ENCODE measurements at regions not wholly inside any gene's neighbourhood (a gene's known extent, or its start where the extent isn't known, plus 50 kb on each side); places are given as distances from the start of the nearest gene placed in this dataset.

- TF ChIP-seq SMC3 (IDR thresholded peaks at IDR 0.05; ENCODE audit: low read depth, low read length) (no peak), CTCF (conservative IDR thresholded peaks at IDR 0.05; ENCODE audit: low read depth, low read length) (no peak), BHLHE40 (IDR thresholded peaks at IDR 0.05; ENCODE audit: low read depth, low read length) (no peak), USF2 (IDR thresholded peaks at IDR 0.05; ENCODE audit: low read depth, low read length) (no peak), POLR2A (IDR thresholded peaks at IDR 0.05; ENCODE audit: low read depth, low read length) (no peak), NFE2L2 (IDR thresholded peaks at IDR 0.05; ENCODE audit: low read depth, low read length) (no peak), MAFK (IDR thresholded peaks at IDR 0.05; ENCODE audit: low read depth, low read length) (no peak), MXI1 (IDR thresholded peaks at IDR 0.05; ENCODE audit: borderline replicate concordance, low read depth, low read length) (no peak), CEBPB (IDR thresholded peaks at IDR 0.05; ENCODE audit: low read depth, low read length) (no peak), RAD21 (IDR thresholded peaks at IDR 0.05; ENCODE audit: low read length) (no peak), RFX5 (IDR thresholded peaks at IDR 0.05; ENCODE audit: low read depth, low read length) (no peak), RCOR1 (IDR thresholded peaks at IDR 0.05; ENCODE audit: insufficient replicate concordance, low read length) (no peak)
- TF ChIP-seq, protein P1, sequence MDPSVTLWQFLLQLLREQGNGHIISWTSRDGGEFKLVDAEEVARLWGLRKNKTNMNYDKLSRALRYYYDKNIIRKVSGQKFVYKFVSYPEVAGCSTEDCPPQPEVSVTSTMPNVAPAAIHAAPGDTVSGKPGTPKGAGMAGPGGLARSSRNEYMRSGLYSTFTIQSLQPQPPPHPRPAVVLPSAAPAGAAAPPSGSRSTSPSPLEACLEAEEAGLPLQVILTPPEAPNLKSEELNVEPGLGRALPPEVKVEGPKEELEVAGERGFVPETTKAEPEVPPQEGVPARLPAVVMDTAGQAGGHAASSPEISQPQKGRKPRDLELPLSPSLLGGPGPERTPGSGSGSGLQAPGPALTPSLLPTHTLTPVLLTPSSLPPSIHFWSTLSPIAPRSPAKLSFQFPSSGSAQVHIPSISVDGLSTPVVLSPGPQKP (IDR thresholded peaks at IDR 0.05; ENCODE audit: borderline replicate concordance, low read depth, low read length): no peak
These were observed 351.2 kb upstream of the SGO1 start for GRCh38 chr3:20537234-20537633.
